K562 (cell line): ENCODE measurements at regions not wholly inside any gene's neighbourhood (a gene's known extent, or its start where the extent isn't known, plus 50 kb on each side); places are given as distances from the start of the nearest gene placed in this dataset.

ENCODE experiments used
- ATAC-seq: fragments of 200-7000 bp; cut with Tn5 transposase; 3 replicates; pipeline ENCODE4 v1.9.1; 2020; ENCODE audit warnings: moderate library complexity
- BruUV-seq: library from RNA; stranded (reverse); fragments of 400-500 nt; replicated peaks from 2 replicates; lab custom pipeline; 2021; lab: Mats Ljungman, UMichigan
- CTCF ChIA-PET: fragments of 300-600 bp; formaldehyde crosslinking; extraction: SDS; loops from one replicate; lab custom pipeline; 2021; ENCODE audit warnings: low intra/inter-chr PET ratio; lab: Yijun Ruan, JAX
- POLR2A ChIA-PET: fragments of 300-600, 350-650 bp; sonication (Branson Sonifier 250); formaldehyde crosslinking; extraction: SDS; loops from one replicate; lab custom pipeline; 2021; ENCODE audit warnings: antibody characterized with exemption, inconsistent platforms; lab: Yijun Ruan, JAX
- DNase-seq, 4 experiments: peaks; one replicate each; pipeline versions ENCODE4 v3.0.0 to v3.0.0-alpha.2; 2011 to 2018; ENCODE audit warnings: low spot score in 3 of 4, mixed read lengths in 3 of 4; ENCODE audit errors: extremely low read depth in 1 of 4
- FAIRE-seq: peaks from 2 replicates; lab custom pipeline; 2011; peaks lifted over from hg19 to GRCh38; lab: Jason Lieb, UNC
- H2AFZ ChIP-seq: 2 replicates; pipeline ENCODE4 v1.6.0; 2011; ENCODE audit warnings: low read depth, low read length, control low read depth, inconsistent platforms
- H3K27ac ChIP-seq: fragments of 200-600 bp; 3 replicates; pipeline ENCODE4 v1.8.0; 2011; ENCODE audit warnings: low read depth, mild to moderate bottlenecking, control low read depth, inconsistent platforms, low read length, moderate library complexity, mixed read lengths; ENCODE audit errors: extremely low read depth
- H3K27me3 ChIP-seq, 2 experiments: fragments of 300-600 bp in 1 of 2; 2 replicates in 1 of 2; 3 replicates in 1 of 2; pipeline versions ENCODE4 v1.6.0 to v1.8.0; 2011; ENCODE audit warnings: inconsistent platforms in 2 of 2, low read length in 2 of 2, mild to moderate bottlenecking in 1 of 2, mixed read lengths in 1 of 2, moderate library complexity in 1 of 2; ENCODE audit not compliant: control insufficient read depth in 2 of 2, insufficient read depth in 2 of 2
- H3K36me3 ChIP-seq: fragments of 300-600 bp; 3 replicates; pipeline ENCODE4 v1.8.0; 2011; ENCODE audit warnings: mild to moderate bottlenecking, low read length, inconsistent platforms; ENCODE audit not compliant: control insufficient read depth, insufficient read depth
- H3K4me1 ChIP-seq, 2 experiments: fragments of 200-600 bp in 1 of 2; replicated peaks in 1 of 2; 2 replicates in 1 of 2; 3 replicates in 1 of 2; pipeline versions ENCODE4 v1.5.1 to v1.8.0; 2011; ENCODE audit warnings: inconsistent platforms in 2 of 2, low read length in 2 of 2, mild to moderate bottlenecking in 1 of 2, mixed read lengths in 1 of 2, moderate library complexity in 1 of 2; ENCODE audit not compliant: control insufficient read depth in 2 of 2, insufficient read depth in 2 of 2
- H3K4me2 ChIP-seq: 2 replicates; pipeline ENCODE4 v1.6.1; 2011; ENCODE audit warnings: low read length, control low read depth, inconsistent platforms, mixed read lengths; ENCODE audit not compliant: insufficient read depth
- H3K4me3 ChIP-seq: fragments of 200-600 bp; sonication (generic), shearing (Covaris generic); 2 replicates; pipeline ENCODE4 v1.5.1; 2016; ENCODE audit warnings: control low read depth, inconsistent platforms
- H3K79me2 ChIP-seq: fragments of 200-600 bp; 3 replicates; pipeline ENCODE4 v1.8.0; 2011; ENCODE audit warnings: low read length, inconsistent platforms; ENCODE audit not compliant: control insufficient read depth, insufficient read depth
- H3K9ac ChIP-seq, 2 experiments: 2 replicates each; pipeline versions ENCODE4 v1.6.0 to v1.6.1; 2011; ENCODE audit warnings: low read depth in 2 of 2, low read length in 2 of 2, control low read depth in 1 of 2, inconsistent platforms in 1 of 2, mild to moderate bottlenecking in 1 of 2, mixed read lengths in 1 of 2; ENCODE audit not compliant: insufficient read depth in 1 of 2
- H3K9me1 ChIP-seq: one replicate; pipeline ENCODE4 v1.6.0; 2011; ENCODE audit warnings: inconsistent platforms, mild to moderate bottlenecking, low read length, moderate library complexity; ENCODE audit not compliant: control insufficient read depth, insufficient read depth
- H3K9me3 ChIP-seq: replicated peaks from 2 replicates; pipeline ENCODE4 v1.5.1; 2011; ENCODE audit warnings: low read depth, low read length, inconsistent platforms; ENCODE audit not compliant: control insufficient read depth, insufficient read depth
- H4K20me1 ChIP-seq: replicated peaks from 2 replicates; pipeline ENCODE4 v1.6.1; 2011; ENCODE audit warnings: low read length, inconsistent platforms, mixed read lengths; ENCODE audit not compliant: control insufficient read depth, insufficient read depth
- CEBPB ChIP-seq: fragments of 450-650 bp; IDR thresholded peaks from 2 replicates; pipeline ENCODE4 v1.6.1; 2016; ENCODE audit warnings: missing genetic modification characterization, missing compliant biosample characterization
- MEF2A ChIP-seq: IDR thresholded peaks from 2 replicates; pipeline ENCODE4 v1.6.1; 2011; ENCODE audit warnings: low read depth, mild to moderate bottlenecking, low read length, moderate library complexity; ENCODE audit not compliant: control insufficient read depth
- SOX6 ChIP-seq: fragments of 450-650 bp; IDR thresholded peaks from 2 replicates; pipeline ENCODE4 v1.6.1; 2014; ENCODE audit warnings: mild to moderate bottlenecking
- TAF15 ChIP-seq: fragments of 200-400 bp; formaldehyde crosslinking; IDR thresholded peaks from 2 replicates; pipeline ENCODE4 v1.6.1; 2017; ENCODE audit warnings: mild to moderate bottlenecking, low read depth, low read length, moderate library complexity
- ZNF695 ChIP-seq: fragments of 450-650 bp; formaldehyde crosslinking; IDR thresholded peaks from 2 replicates; pipeline ENCODE4 v1.4.0; 2020; ENCODE audit warnings: mild to moderate bottlenecking, moderate library complexity
- WGBS: fragments of 100-300 bp; shearing (Covaris generic); methylation state at CpG from one replicate; pipeline ENCODE4 v1.1.6; 2016; ENCODE audit warnings: low coverage, mixed read lengths; ENCODE audit not compliant: insufficient coverage; ENCODE audit errors: missing lambda C conversion rate; 5-methylcytosine and 5-hydroxymethylcytosine counted together
- in situ Hi-C: fragments of 300-500 bp; cut with MboI; formaldehyde crosslinking; loops from 4 replicates; pipeline ENCODE4 v1.15.0; 2018; ENCODE audit warnings: inconsistent platforms, mixed read lengths
- intact Hi-C: fragments of 100-400 bp; cut with micrococcal nuclease; formaldehyde crosslinking; loops from 2 replicates; pipeline ENCODE4 v1.14.2; 2022
- TF ChIP-seq, protein P1 (sequence below), 3 experiments: IDR thresholded peaks in 2 of 3; conservative IDR thresholded peaks in 1 of 3; 2 replicates each; pipeline ENCODE4 v1.5.1; 2011 to 2012; ENCODE audit warnings: low read length in 3 of 3, mild to moderate bottlenecking in 3 of 3, control low read depth in 2 of 3, improper control_type of control experiment in 1 of 3, inconsistent platforms in 1 of 3, low read depth in 1 of 3, mixed read lengths in 1 of 3, moderate library complexity in 1 of 3; ENCODE audit not compliant: insufficient read depth in 2 of 3
- TF ChIP-seq, protein P2 (sequence below): fragments of 450-650 bp; IDR thresholded peaks from 2 replicates; pipeline ENCODE4 v1.7.1; 2018; ENCODE audit warnings: mild to moderate bottlenecking, low read depth; ENCODE audit not compliant: partially characterized antibody

DNA sequence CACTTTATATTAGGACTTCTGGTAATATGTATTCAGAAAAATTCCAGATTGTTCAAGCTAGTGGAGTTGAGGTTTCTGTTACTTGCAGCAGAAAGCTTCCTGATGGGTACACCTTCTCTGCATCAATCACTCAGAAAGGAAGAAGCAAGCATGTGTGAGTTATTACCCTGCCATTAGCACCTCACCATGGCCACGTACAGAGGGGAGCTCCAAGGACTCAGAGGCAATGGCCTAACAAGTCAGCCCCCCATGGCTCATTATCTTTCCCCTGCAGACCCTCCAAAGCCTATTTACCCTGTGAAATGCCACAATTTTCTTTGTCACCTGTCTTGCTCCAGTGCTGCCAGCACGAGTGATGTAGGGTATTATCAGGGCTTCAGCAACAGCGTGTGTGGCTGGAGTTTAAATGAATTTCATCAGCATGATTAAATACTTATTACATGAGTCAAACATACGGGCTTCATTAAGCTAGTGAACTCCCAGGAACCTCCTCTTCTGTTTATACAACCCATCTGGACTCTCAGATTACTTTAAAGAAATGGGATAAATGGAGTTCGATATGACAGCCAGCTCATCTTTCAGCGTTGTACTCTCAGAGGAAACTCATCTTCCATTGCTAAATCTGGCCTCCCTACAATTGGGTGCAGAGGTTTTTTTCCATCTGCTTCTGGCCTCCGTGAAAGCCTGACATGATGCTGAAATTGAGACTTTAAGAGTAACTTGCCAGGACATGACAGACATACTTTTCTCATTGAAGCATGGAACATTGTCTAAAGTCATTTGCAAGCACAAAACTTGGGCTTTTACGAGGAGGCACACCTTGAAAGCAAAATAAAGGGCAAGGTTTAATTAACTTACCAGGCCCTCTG, 135.9 kb downstream of the TMEM30B start:
- H3K79me2 ChIP-seq, result no peaks in the 10 kb centered on the region
- no peak overlapping the region for H3K4me2 ChIP-seq
- H3K27me3 ChIP-seq, result no peaks in the 10 kb centered on the region; a peak in 1 of 5 replicates
- TF ChIP-seq MEF2A (no peak), ZNF695 (no peak), TAF15 (no peak), SOX6 (no peak), CEBPB (tag) (no peak)
- TF ChIP-seq, protein P1, sequence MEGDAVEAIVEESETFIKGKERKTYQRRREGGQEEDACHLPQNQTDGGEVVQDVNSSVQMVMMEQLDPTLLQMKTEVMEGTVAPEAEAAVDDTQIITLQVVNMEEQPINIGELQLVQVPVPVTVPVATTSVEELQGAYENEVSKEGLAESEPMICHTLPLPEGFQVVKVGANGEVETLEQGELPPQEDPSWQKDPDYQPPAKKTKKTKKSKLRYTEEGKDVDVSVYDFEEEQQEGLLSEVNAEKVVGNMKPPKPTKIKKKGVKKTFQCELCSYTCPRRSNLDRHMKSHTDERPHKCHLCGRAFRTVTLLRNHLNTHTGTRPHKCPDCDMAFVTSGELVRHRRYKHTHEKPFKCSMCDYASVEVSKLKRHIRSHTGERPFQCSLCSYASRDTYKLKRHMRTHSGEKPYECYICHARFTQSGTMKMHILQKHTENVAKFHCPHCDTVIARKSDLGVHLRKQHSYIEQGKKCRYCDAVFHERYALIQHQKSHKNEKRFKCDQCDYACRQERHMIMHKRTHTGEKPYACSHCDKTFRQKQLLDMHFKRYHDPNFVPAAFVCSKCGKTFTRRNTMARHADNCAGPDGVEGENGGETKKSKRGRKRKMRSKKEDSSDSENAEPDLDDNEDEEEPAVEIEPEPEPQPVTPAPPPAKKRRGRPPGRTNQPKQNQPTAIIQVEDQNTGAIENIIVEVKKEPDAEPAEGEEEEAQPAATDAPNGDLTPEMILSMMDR (IDR thresholded peaks at IDR 0.05 in 2 of 3, conservative IDR thresholded peaks at IDR 0.05 in 1 of 3; ENCODE audit: insufficient read depth in 2 of 3, low read depth in 1 of 3, low read length in 3 of 3), result no peak
- TF ChIP-seq, protein P2, sequence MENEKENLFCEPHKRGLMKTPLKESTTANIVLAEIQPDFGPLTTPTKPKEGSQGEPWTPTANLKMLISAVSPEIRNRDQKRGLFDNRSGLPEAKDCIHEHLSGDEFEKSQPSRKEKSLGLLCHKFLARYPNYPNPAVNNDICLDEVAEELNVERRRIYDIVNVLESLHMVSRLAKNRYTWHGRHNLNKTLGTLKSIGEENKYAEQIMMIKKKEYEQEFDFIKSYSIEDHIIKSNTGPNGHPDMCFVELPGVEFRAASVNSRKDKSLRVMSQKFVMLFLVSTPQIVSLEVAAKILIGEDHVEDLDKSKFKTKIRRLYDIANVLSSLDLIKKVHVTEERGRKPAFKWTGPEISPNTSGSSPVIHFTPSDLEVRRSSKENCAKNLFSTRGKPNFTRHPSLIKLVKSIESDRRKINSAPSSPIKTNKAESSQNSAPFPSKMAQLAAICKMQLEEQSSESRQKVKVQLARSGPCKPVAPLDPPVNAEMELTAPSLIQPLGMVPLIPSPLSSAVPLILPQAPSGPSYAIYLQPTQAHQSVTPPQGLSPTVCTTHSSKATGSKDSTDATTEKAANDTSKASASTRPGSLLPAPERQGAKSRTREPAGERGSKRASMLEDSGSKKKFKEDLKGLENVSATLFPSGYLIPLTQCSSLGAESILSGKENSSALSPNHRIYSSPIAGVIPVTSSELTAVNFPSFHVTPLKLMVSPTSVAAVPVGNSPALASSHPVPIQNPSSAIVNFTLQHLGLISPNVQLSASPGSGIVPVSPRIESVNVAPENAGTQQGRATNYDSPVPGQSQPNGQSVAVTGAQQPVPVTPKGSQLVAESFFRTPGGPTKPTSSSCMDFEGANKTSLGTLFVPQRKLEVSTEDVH, result no peak
- TF ChIP-seq, all 486 proteins: peak for 0
- BruUV-seq, result no TSS peak
- ATAC-seq, result no peak
- DNase-seq, result no peak
- POLR2A ChIA-PET, result interaction anchor here (0.5 kb wide), 1 partner anchor 421 kb away, joined by 3 read pairs; the partner anchor contains the start of gene SIX4
- Histone ChIP-seq H3K27ac (no peak overlapping the region), H3K9me3 (peaks cover 2% of the 10 kb centered on the region; the same call in 1 of the 2 replicates), H3K4me1 (no peaks in the 10 kb centered on the region; a peak in 1 of 5 replicates), H2AFZ (no peak overlapping the region), H3K9ac (no peak overlapping the region), H3K36me3 (no peaks in the 10 kb centered on the region), H3K4me3 (no peak overlapping the region), H4K20me1 (no peaks in the 10 kb centered on the region), H3K9me1 (no peaks in the 10 kb centered on the region)
- intact Hi-C loops (no loop called here), in situ Hi-C loops (no loop called here)
- CTCF ChIA-PET, result no interaction called here
- no peak for FAIRE-seq
- 4% methylated on average over 7 of the region's 8 CpGs for WGBS
